H1 (cell line): ENCODE measurements at regions not wholly inside any gene's neighbourhood (a gene's known extent, or its start where the extent isn't known, plus 50 kb on each side); places are given as distances from the start of the nearest gene placed in this dataset.

Source experiments
- CTCF ChIA-PET: fragments of 300-600 bp; sonication (Branson Sonifier 250); formaldehyde crosslinking; loops from one replicate; lab custom pipeline; 2021; ENCODE audit not compliant: partially characterized antibody; lab: Charles Lee
- POLR2A ChIA-PET: fragments of 300-600 bp; sonication (Branson Sonifier 250); formaldehyde crosslinking; loops from one replicate; lab custom pipeline; 2021; ENCODE audit warnings: inconsistent platforms; ENCODE audit not compliant: partially characterized antibody; lab: Charles Lee
- DNase-seq, 2 experiments: peaks; one replicate each; pipeline versions ENCODE4 v3.0.0 to v3.0.0-alpha.2; 2010 to 2022; ENCODE audit warnings: low spot score in 2 of 2, low read depth in 1 of 2, mixed read lengths in 1 of 2
- FAIRE-seq: peaks from 2 replicates; lab custom pipeline; 2011; peaks lifted over from hg19 to GRCh38; lab: Jason Lieb, UNC
- H2AFZ ChIP-seq: 2 replicates; pipeline ENCODE4 v1.8.1; 2012; ENCODE audit warnings: low read length, inconsistent platforms
- H2AK5ac ChIP-seq: 2 replicates; pipeline ENCODE4 v1.6.1; 2013; ENCODE audit warnings: low read depth, low read length
- H2BK120ac ChIP-seq: replicated peaks from 2 replicates; pipeline ENCODE3; 2013; ENCODE audit warnings: low read depth, low read length, inconsistent platforms
- H2BK12ac ChIP-seq: 2 replicates; pipeline ENCODE4 v1.6.1; 2013; ENCODE audit warnings: low read depth, low read length
- H2BK15ac ChIP-seq: 2 replicates; pipeline ENCODE4 v1.6.1; 2013; ENCODE audit warnings: low read length
- H2BK20ac ChIP-seq: 2 replicates; pipeline ENCODE4 v1.6.1; 2013; ENCODE audit warnings: low read length
- H2BK5ac ChIP-seq: 2 replicates; pipeline ENCODE4 v1.6.1; 2013; ENCODE audit warnings: low read depth, low read length
- H3K14ac ChIP-seq: 2 replicates; pipeline ENCODE4 v1.6.1; 2013; ENCODE audit warnings: inconsistent platforms; ENCODE audit not compliant: insufficient read length
- H3K18ac ChIP-seq: 2 replicates; pipeline ENCODE4 v1.6.1; 2013; ENCODE audit warnings: low read length; ENCODE audit errors: extremely low read depth
- H3K23ac ChIP-seq: 2 replicates; pipeline ENCODE4 v1.6.1; 2013; ENCODE audit warnings: inconsistent platforms; ENCODE audit not compliant: insufficient read length
- H3K23me2 ChIP-seq: 2 replicates; pipeline ENCODE4 v1.6.1; 2013; ENCODE audit warnings: low read depth, low read length
- H3K27ac ChIP-seq: 2 replicates; pipeline ENCODE4 v1.6.1; 2011; ENCODE audit warnings: low read depth, low read length, inconsistent platforms
- H3K27me3 ChIP-seq, 4 experiments: replicated peaks in 1 of 4; 1 replicate in 1 of 4; 2 replicates in 3 of 4; pipeline versions ENCODE4 v1.6.1 to v1.8.1; 2011 to 2013; ENCODE audit warnings: low read length in 3 of 4, mild to moderate bottlenecking in 3 of 4, inconsistent platforms in 2 of 4, mixed read lengths in 2 of 4, moderate library complexity in 1 of 4; ENCODE audit not compliant: control insufficient read depth in 3 of 4, insufficient read depth in 3 of 4; ENCODE audit errors: extremely low read depth in 1 of 4
- H3K36me3 ChIP-seq, 4 experiments: 2 replicates each; pipeline versions ENCODE4 v1.6.1 to v1.8.1; 2011 to 2013; ENCODE audit warnings: mild to moderate bottlenecking in 4 of 4, low read length in 3 of 4, moderate library complexity in 2 of 4, control low read depth in 1 of 4, inconsistent platforms in 1 of 4; ENCODE audit not compliant: insufficient read depth in 4 of 4, control insufficient read depth in 2 of 4
- H3K4ac ChIP-seq: replicated peaks from 2 replicates; pipeline ENCODE3; 2013; ENCODE audit warnings: low read length, low read depth, mixed read lengths, inconsistent platforms; ENCODE audit not compliant: insufficient read length
- H3K4me1 ChIP-seq, 4 experiments: replicated peaks in 1 of 4; 1 replicate in 1 of 4; 2 replicates in 3 of 4; pipeline versions ENCODE4 v1.6.1 to v1.8.1; 2011 to 2013; ENCODE audit warnings: low read length in 3 of 4, inconsistent platforms in 2 of 4, mixed read lengths in 1 of 4; ENCODE audit not compliant: insufficient read depth in 4 of 4, control insufficient read depth in 3 of 4
- H3K4me2 ChIP-seq, 2 experiments: 2 replicates each; pipeline versions ENCODE4 v1.6.1 to v1.8.1; 2011 to 2013; ENCODE audit warnings: low read depth in 2 of 2, low read length in 2 of 2, control low read depth in 1 of 2, inconsistent platforms in 1 of 2, mild to moderate bottlenecking in 1 of 2; ENCODE audit not compliant: insufficient read depth in 1 of 2
- H3K4me3 ChIP-seq, 4 experiments: fragments of 200-600, 300-600 bp in 1 of 4; sonication (generic), shearing (Covaris generic), sonication (Bioruptor Twin) in 1 of 4; 2 replicates each; pipeline versions ENCODE4 v1.5.1 to v1.8.1; 2011 to 2016; ENCODE audit warnings: low read length in 4 of 4, low read depth in 3 of 4, control low read depth in 2 of 4, inconsistent platforms in 2 of 4, mild to moderate bottlenecking in 2 of 4, mixed read lengths in 1 of 4, moderate library complexity in 1 of 4; ENCODE audit not compliant: insufficient read depth in 2 of 4; ENCODE audit errors: extremely low read depth in 1 of 4
- H3K56ac ChIP-seq: replicated peaks from 2 replicates; pipeline ENCODE3; 2013; ENCODE audit warnings: low read depth, mild to moderate bottlenecking, mixed read lengths, low read length, inconsistent platforms; ENCODE audit not compliant: insufficient read length
- H3K79me1 ChIP-seq: 2 replicates; pipeline ENCODE4 v1.6.1; 2013; ENCODE audit warnings: low read depth, low read length, control low read depth
- H3K79me2 ChIP-seq, 2 experiments: 2 replicates each; pipeline versions ENCODE4 v1.6.1 to v1.8.1; 2012 to 2013; ENCODE audit warnings: low read length in 2 of 2, mild to moderate bottlenecking in 2 of 2, inconsistent platforms in 1 of 2; ENCODE audit not compliant: insufficient read depth in 2 of 2, control insufficient read depth in 1 of 2
- H3K9ac ChIP-seq, 4 experiments: replicated peaks in 1 of 4; 1 replicate in 1 of 4; 2 replicates in 3 of 4; pipeline versions ENCODE4 v1.6.1 to v1.8.1; 2011 to 2013; ENCODE audit warnings: low read depth in 3 of 4, low read length in 3 of 4, control low read depth in 2 of 4, mild to moderate bottlenecking in 2 of 4, moderate library complexity in 2 of 4, inconsistent platforms in 1 of 4; ENCODE audit errors: extremely low read depth in 1 of 4
- H3K9me3 ChIP-seq, 2 experiments: 2 replicates each; pipeline versions ENCODE4 v1.6.1 to v1.8.1; 2012 to 2013; ENCODE audit warnings: mild to moderate bottlenecking in 2 of 2, moderate library complexity in 2 of 2, control low read depth in 1 of 2, inconsistent platforms in 1 of 2, low read depth in 1 of 2, low read length in 1 of 2, mixed read lengths in 1 of 2; ENCODE audit not compliant: insufficient read depth in 2 of 2
- H4K20me1 ChIP-seq, 2 experiments: replicated peaks in 1 of 2; 2 replicates each; pipeline versions ENCODE3 to v1.8.1; 2011 to 2013; ENCODE audit warnings: inconsistent platforms in 2 of 2, low read length in 2 of 2, mild to moderate bottlenecking in 1 of 2; ENCODE audit not compliant: insufficient read depth in 2 of 2, control insufficient read depth in 1 of 2
- H4K5ac ChIP-seq: 2 replicates; pipeline ENCODE4 v1.6.1; 2013; ENCODE audit warnings: low read length, low read depth, mixed read lengths, inconsistent platforms; ENCODE audit not compliant: insufficient read length
- H4K8ac ChIP-seq: 2 replicates; pipeline ENCODE4 v1.8.0; 2013; ENCODE audit warnings: mild to moderate bottlenecking, moderate library complexity, low read length, inconsistent platforms; ENCODE audit not compliant: insufficient read depth; ENCODE audit errors: extremely low read depth
- H4K91ac ChIP-seq: replicated peaks from 2 replicates; pipeline ENCODE3; 2013; ENCODE audit warnings: low read length, mixed read lengths, inconsistent platforms; ENCODE audit not compliant: insufficient read length
- BRCA1 ChIP-seq: IDR thresholded peaks from 2 replicates; pipeline ENCODE4 v1.6.1; 2012; ENCODE audit warnings: low read depth, low read length, improper control_type of control experiment
- CEBPB ChIP-seq: IDR thresholded peaks from 2 replicates; pipeline ENCODE4 v1.6.1; 2012; ENCODE audit warnings: low read depth, low read length
- CTBP2 ChIP-seq: IDR thresholded peaks from 2 replicates; pipeline ENCODE4 v1.7.0; 2011; ENCODE audit warnings: borderline replicate concordance, mild to moderate bottlenecking, moderate library complexity, mixed read lengths, low read length; ENCODE audit not compliant: insufficient read depth, insufficient read length
- EZH2 ChIP-seq: fragments of 200-600 bp; sonication (generic); IDR thresholded peaks from 2 replicates; pipeline ENCODE4 v1.7.1; 2012; ENCODE audit warnings: low read depth, mild to moderate bottlenecking, moderate library complexity, low read length, inconsistent platforms; ENCODE audit not compliant: severe bottlenecking
- GABPA ChIP-seq: IDR thresholded peaks from 2 replicates; pipeline ENCODE4 v1.6.1; 2011; ENCODE audit warnings: mild to moderate bottlenecking, low read length, moderate library complexity, borderline replicate concordance; ENCODE audit not compliant: insufficient read depth
- HDAC6 ChIP-seq: IDR thresholded peaks from one replicate; pipeline ENCODE4 v1.7.1; 2012; ENCODE audit warnings: low read depth, mild to moderate bottlenecking, inconsistent platforms, low read length, moderate library complexity
- KDM5A ChIP-seq: fragments of 200-600 bp; IDR thresholded peaks from 2 replicates; pipeline ENCODE4 v1.7.1; 2012; ENCODE audit warnings: mild to moderate bottlenecking, low read length, inconsistent platforms, mixed read lengths
- RFX5 ChIP-seq: IDR thresholded peaks from 2 replicates; pipeline ENCODE4 v1.6.1; 2011; ENCODE audit warnings: low read depth, low read length, improper control_type of control experiment, borderline replicate concordance
- SIN3A ChIP-seq, 2 experiments: IDR thresholded peaks in 1 of 2; conservative IDR thresholded peaks in 1 of 2; 2 replicates each; pipeline ENCODE4 v1.6.1; 2011 to 2012; ENCODE audit warnings: low read length in 2 of 2, improper control_type of control experiment in 1 of 2, low read depth in 1 of 2, mild to moderate bottlenecking in 1 of 2
- SIRT6 ChIP-seq: IDR thresholded peaks from one replicate; pipeline ENCODE4 v1.7.1; 2012; ENCODE audit warnings: low read length, inconsistent platforms
- WGBS, 2 experiments: shearing (Covaris generic) in 1 of 2; methylation state at CpG; one replicate each; pipeline versions ENCODE4 v1.1.6 to v1.1.7; 2013 to 2015; ENCODE audit warnings: low lambda C conversion rate in 2 of 2, mixed read lengths in 2 of 2, inconsistent platforms in 1 of 2, low coverage in 1 of 2, missing lambda C conversion rate in 1 of 2; ENCODE audit not compliant: insufficient replicate concordance in 2 of 2, insufficient coverage in 1 of 2, insufficient read length in 1 of 2; ENCODE audit errors: extremely low coverage in 1 of 2, missing lambda C conversion rate in 1 of 2; 5-methylcytosine and 5-hydroxymethylcytosine counted together
- TF ChIP-seq, protein P1 (sequence below): IDR thresholded peaks from 2 replicates; pipeline ENCODE4 v1.6.1; 2012; ENCODE audit warnings: low read length, inconsistent platforms

GRCh38 chr7:9711259-9711918, 1262.3 kb upstream of the PHF14 start:
- no peak overlapping the region for H2BK20ac ChIP-seq
- H2AK5ac ChIP-seq: no peak overlapping the region
- H3K23ac ChIP-seq: no peak overlapping the region
- no peaks in the 10 kb centered on the region; the same call in 1 of the 2 replicates for H3K23me2 ChIP-seq
- ChIA-PET CTCF (no interaction called here), POLR2A (no interaction called here)
- H2BK12ac ChIP-seq: no peak overlapping the region
- no peak overlapping the region for H3K18ac ChIP-seq
- no peak overlapping the region for H2BK120ac ChIP-seq
- no peak overlapping the region for H3K56ac ChIP-seq
- no peaks in the 10 kb centered on the region for H3K27me3 ChIP-seq
- no peak overlapping the region for H3K4ac ChIP-seq
- no peaks in the 10 kb centered on the region for H4K20me1 ChIP-seq
- no peak overlapping the region for H2AFZ ChIP-seq
- no peak for DNase-seq
- WGBS, 2 experiments: 84% methylated on average over 3 of the region's 3 CpGs; no CpG with 5 or more reads in 1 of the 2 experiments
- no peaks in the 10 kb centered on the region for H3K79me1 ChIP-seq
- H3K14ac ChIP-seq: no peak overlapping the region
- H3K27ac ChIP-seq: no peak overlapping the region
- no peak for FAIRE-seq
- no peak overlapping the region for H4K8ac ChIP-seq
- no peak overlapping the region for H2BK15ac ChIP-seq
- no peak overlapping the region for H3K4me3 ChIP-seq
- H3K36me3 ChIP-seq: no peaks in the 10 kb centered on the region
- H3K4me2 ChIP-seq: no peak overlapping the region
- H3K79me2 ChIP-seq: no peaks in the 10 kb centered on the region
- no peak overlapping the region for H4K91ac ChIP-seq
- H3K9me3 ChIP-seq: no peaks in the 10 kb centered on the region
- no peaks in the 10 kb centered on the region for H3K4me1 ChIP-seq
- H4K5ac ChIP-seq: no peak overlapping the region
- no peak overlapping the region for H3K9ac ChIP-seq
- no peak overlapping the region for H2BK5ac ChIP-seq
- TF ChIP-seq CEBPB (no peak), BRCA1 (no peak), RFX5 (no peak), GABPA (no peak), SIRT6 (no peak), CTBP2 (no peak), SIN3A (conservative IDR thresholded peaks at IDR 0.05 in 1 of 2, IDR thresholded peaks at IDR 0.05 in 1 of 2; ENCODE audit: low read depth in 1 of 2, low read length in 2 of 2) (no peak), HDAC6 (no peak), KDM5A (no peak), EZH2 (no peak)
- TF ChIP-seq, protein P1, sequence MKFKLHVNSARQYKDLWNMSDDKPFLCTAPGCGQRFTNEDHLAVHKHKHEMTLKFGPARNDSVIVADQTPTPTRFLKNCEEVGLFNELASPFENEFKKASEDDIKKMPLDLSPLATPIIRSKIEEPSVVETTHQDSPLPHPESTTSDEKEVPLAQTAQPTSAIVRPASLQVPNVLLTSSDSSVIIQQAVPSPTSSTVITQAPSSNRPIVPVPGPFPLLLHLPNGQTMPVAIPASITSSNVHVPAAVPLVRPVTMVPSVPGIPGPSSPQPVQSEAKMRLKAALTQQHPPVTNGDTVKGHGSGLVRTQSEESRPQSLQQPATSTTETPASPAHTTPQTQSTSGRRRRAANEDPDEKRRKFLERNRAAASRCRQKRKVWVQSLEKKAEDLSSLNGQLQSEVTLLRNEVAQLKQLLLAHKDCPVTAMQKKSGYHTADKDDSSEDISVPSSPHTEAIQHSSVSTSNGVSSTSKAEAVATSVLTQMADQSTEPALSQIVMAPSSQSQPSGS: no peak
